Testis (tissue), 2 donors: ENCODE measurements at regions not wholly inside any gene's neighbourhood (a gene's known extent, or its start where the extent isn't known, plus 50 kb on each side); places are given as distances from the start of the nearest gene placed in this dataset.

ENCODE experiments used
- DNase-seq: peaks from one replicate; pipeline ENCODE4 v3.0.0-alpha.2; 2019
- H3K27ac ChIP-seq, 2 donors: fragments of 200-600 bp; sonication (generic); one replicate each; pipeline ENCODE4 v1.5.1; 2019
- H3K27me3 ChIP-seq: fragments of 200-600 bp; sonication (generic); one replicate; pipeline ENCODE4 v1.5.1; 2019
- H3K36me3 ChIP-seq: fragments of 200-600 bp; sonication (generic); one replicate; pipeline ENCODE4 v1.5.1; 2017; ENCODE audit warnings: low read depth; ENCODE audit errors: missing control alignments
- H3K4me1 ChIP-seq: fragments of 200-600 bp; sonication (generic); one replicate; pipeline ENCODE4 v1.5.1; 2019
- H3K4me3 ChIP-seq, 2 donors: fragments of 200-600 bp; sonication (generic); one replicate each; pipeline ENCODE4 v1.5.1; 2017 to 2019
- H3K9me3 ChIP-seq: fragments of 200-600 bp; sonication (generic); one replicate; pipeline ENCODE4 v1.5.1; 2017
- CTCF ChIP-seq, 3 experiments: fragments of 450-650 bp in 2 of 3; fragments of 200-600 bp in 1 of 3; sonication (generic) in 1 of 3; IDR thresholded peaks; one replicate each; pipeline ENCODE4 v1.5.1; 2016 to 2019; ENCODE audit warnings: antibody characterized with exemption in 3 of 3, mild to moderate bottlenecking in 2 of 3, moderate library complexity in 1 of 3
- POLR2A ChIP-seq: fragments of 450-650 bp; IDR thresholded peaks from one replicate; pipeline ENCODE4 v1.6.1; 2017; ENCODE audit warnings: antibody characterized with exemption, mild to moderate bottlenecking, moderate library complexity
- WGBS, 2 donors: methylation state at CpG; one replicate each; pipeline ENCODE4 v1.1.5; 2018; 5-methylcytosine and 5-hydroxymethylcytosine counted together
- intact Hi-C: fragments of 100-400 bp; cut with DNase I; formaldehyde crosslinking; loops from one replicate; pipeline ENCODE4 v1.15.1; 2023; ENCODE audit warnings: low total_unique reads

GRCh38 chr6:85997206-85997605 lies 354.5 kb upstream of the SYNCRIP start:
- no peaks in the 10 kb centered on the region for H3K9me3 ChIP-seq
- no peaks in the 10 kb centered on the region for H3K27me3 ChIP-seq
- H3K36me3 ChIP-seq = no peaks in the 10 kb centered on the region
- H3K4me1 ChIP-seq = no peaks in the 10 kb centered on the region
- H3K4me3 ChIP-seq = no peak overlapping the region
- 70% methylated on average over 1 of the region's 1 CpG for WGBS, 2 donors
- intact Hi-C loops = no loop called here
- TF ChIP-seq CTCF (IDR thresholded peaks at IDR 0.05) (no peak), POLR2A (no peak)
- no peak overlapping the region for H3K27ac ChIP-seq
- DNase-seq = no peak

GRCh38 chr6:85996034-85996375 lies 353.3 kb upstream of the SYNCRIP start:
- Histone ChIP-seq H3K36me3 (no peaks in the 10 kb centered on the region), H3K27ac (no peak overlapping the region), H3K9me3 (no peaks in the 10 kb centered on the region), H3K4me3 (no peak overlapping the region), H3K27me3 (no peaks in the 10 kb centered on the region), H3K4me1 (no peaks in the 10 kb centered on the region)
- TF ChIP-seq POLR2A = no peak
- no peak for TF ChIP-seq CTCF (IDR thresholded peaks at IDR 0.05)
- intact Hi-C loops = no loop called here
- no peak for DNase-seq
- 83 to 87% methylated on average over 1 of the region's 1 CpG for WGBS, 2 donors

- intact Hi-C loops = no loop called here
- WGBS, 2 donors = 82 to 86% methylated on average over 2 of the region's 2 CpGs
- H3K4me3 ChIP-seq = no peak overlapping the region
- TF ChIP-seq POLR2A (no peak), CTCF (IDR thresholded peaks at IDR 0.05) (no peak)
- DNase-seq = no peak
- no peaks in the 10 kb centered on the region for H3K27me3 ChIP-seq
- H3K9me3 ChIP-seq = no peaks in the 10 kb centered on the region
- H3K4me1 ChIP-seq = no peaks in the 10 kb centered on the region
- no peaks in the 10 kb centered on the region for H3K36me3 ChIP-seq
- H3K27ac ChIP-seq = no peak overlapping the region
These were observed 352.8 kb upstream of the SYNCRIP start for GRCh38 chr6:85995339-85996033.

GRCh38 chr6:85986681-85987080 lies 344.0 kb upstream of the SYNCRIP start:
- Histone ChIP-seq H3K4me3 (no peak overlapping the region), H3K27me3 (no peaks in the 10 kb centered on the region), H3K27ac (no peak overlapping the region), H3K9me3 (peaks cover 3% of the 10 kb centered on the region), H3K36me3 (no peaks in the 10 kb centered on the region), H3K4me1 (no peaks in the 10 kb centered on the region)
- TF ChIP-seq CTCF (IDR thresholded peaks at IDR 0.05) = no peak
- TF ChIP-seq POLR2A = no peak
- intact Hi-C loops = no loop called here
- WGBS, 2 donors = 91 to 97% methylated on average over 2 of the region's 2 CpGs
- DNase-seq = no peak

- H3K27me3 ChIP-seq = no peaks in the 10 kb centered on the region
- H3K36me3 ChIP-seq = no peaks in the 10 kb centered on the region
- H3K4me3 ChIP-seq = no peak overlapping the region
- H3K9me3 ChIP-seq = peaks cover 3% of the 10 kb centered on the region
- no peaks in the 10 kb centered on the region for H3K4me1 ChIP-seq
- H3K27ac ChIP-seq = no peak overlapping the region
- WGBS, 2 donors = 82 to 90% methylated on average over 2 of the region's 2 CpGs
- no peak for DNase-seq
- TF ChIP-seq CTCF (IDR thresholded peaks at IDR 0.05) (no peak), POLR2A (no peak)
- intact Hi-C loops = no loop called here
These were observed 340.5 kb upstream of the SYNCRIP start for GRCh38 chr6:85983032-85983659.
